Right lobe of liver (tissue), 4 donors: ENCODE measurements at regions not wholly inside any gene's neighbourhood (a gene's known extent, or its start where the extent isn't known, plus 50 kb on each side); places are given as distances from the start of the nearest gene placed in this dataset.

Source experiments
- CTCF ChIP-seq, 4 donors: fragments of 200-600 bp in 3 of 4; fragments of 450-650 bp in 1 of 4; IDR thresholded peaks; one replicate each; pipeline versions ENCODE4 v1.5.1 to v1.8.0; 2016 to 2022; ENCODE audit warnings: antibody characterized with exemption in 4 of 4, mild to moderate bottlenecking in 2 of 4
- POLR2A ChIP-seq: fragments of 450-650 bp; IDR thresholded peaks from one replicate; pipeline ENCODE4 v1.6.1; 2017; ENCODE audit warnings: antibody characterized with exemption, mild to moderate bottlenecking
- donor health status: DM: no; HTN: no; CAD: no.
- donor health status: DM: no; HTN: no; CAD: no.
- donor health status: DM: no; HTN: yes; CAD: no.

GRCh38 chr22:46042786-46043185 lies 65.8 kb upstream of the WNT7B start:
- no peak for TF ChIP-seq CTCF (IDR thresholded peaks at IDR 0.05)
- TF ChIP-seq POLR2A = no peak
